ENCODE measurements at regions not wholly inside any gene's neighbourhood (a gene's known extent, or its start where the extent isn't known, plus 50 kb on each side); places are given as distances from the start of the nearest gene placed in this dataset.

DNA sequence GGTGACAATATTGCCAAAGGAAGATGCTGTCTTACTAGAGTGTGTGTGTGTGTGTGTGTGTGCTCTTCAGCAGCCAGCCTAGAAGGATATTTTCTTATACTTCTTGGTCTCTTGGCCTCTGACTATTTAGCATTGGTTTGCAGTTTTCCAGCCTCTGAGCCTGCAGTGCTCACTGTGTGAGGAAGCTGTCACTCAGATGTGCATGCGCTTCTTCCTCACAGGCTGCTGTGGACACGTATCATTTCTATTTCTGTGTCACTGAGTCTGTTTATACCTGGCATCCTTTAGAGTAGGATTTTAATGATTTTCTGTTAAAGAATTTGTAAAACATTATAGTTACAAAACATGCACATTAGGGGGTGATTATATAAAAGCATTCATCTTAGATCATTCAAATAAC, 83.3 kb downstream of the ALDH8A1 start:
- no peaks in the 10 kb centered on the region for H3K9me3 ChIP-seq
- DNase-seq = no peak
- intact Hi-C loops (cut with DNase I; ENCODE audit: low total_unique reads) = no loop called here
- TF ChIP-seq, protein P1, sequence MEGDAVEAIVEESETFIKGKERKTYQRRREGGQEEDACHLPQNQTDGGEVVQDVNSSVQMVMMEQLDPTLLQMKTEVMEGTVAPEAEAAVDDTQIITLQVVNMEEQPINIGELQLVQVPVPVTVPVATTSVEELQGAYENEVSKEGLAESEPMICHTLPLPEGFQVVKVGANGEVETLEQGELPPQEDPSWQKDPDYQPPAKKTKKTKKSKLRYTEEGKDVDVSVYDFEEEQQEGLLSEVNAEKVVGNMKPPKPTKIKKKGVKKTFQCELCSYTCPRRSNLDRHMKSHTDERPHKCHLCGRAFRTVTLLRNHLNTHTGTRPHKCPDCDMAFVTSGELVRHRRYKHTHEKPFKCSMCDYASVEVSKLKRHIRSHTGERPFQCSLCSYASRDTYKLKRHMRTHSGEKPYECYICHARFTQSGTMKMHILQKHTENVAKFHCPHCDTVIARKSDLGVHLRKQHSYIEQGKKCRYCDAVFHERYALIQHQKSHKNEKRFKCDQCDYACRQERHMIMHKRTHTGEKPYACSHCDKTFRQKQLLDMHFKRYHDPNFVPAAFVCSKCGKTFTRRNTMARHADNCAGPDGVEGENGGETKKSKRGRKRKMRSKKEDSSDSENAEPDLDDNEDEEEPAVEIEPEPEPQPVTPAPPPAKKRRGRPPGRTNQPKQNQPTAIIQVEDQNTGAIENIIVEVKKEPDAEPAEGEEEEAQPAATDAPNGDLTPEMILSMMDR (IDR thresholded peaks at IDR 0.05 in 8 of 11, conservative IDR thresholded peaks at IDR 0.05 in 3 of 11) = no peak
- TF ChIP-seq POLR2A (IDR thresholded peaks at IDR 0.05) = no peak
- TF ChIP-seq POLR2AphosphoS5 (IDR thresholded peaks at IDR 0.05) = no peak
- whole genome bisulfite sequencing, 5 donors = 49 to 63% (median 52%) methylated on average over 2 of the region's 2 CpGs
- H3K27me3 ChIP-seq (replicated peaks in 1 of 7) = peaks cover 0 to 3% (median 0%) of the 10 kb centered on the region in 7 donors
- no peaks in the 10 kb centered on the region for H3K36me3 ChIP-seq
- no peak overlapping the region for H3K27ac ChIP-seq
- H3K4me3 ChIP-seq = no peak overlapping the region
- no peaks in the 10 kb centered on the region for H3K4me1 ChIP-seq

DNA sequence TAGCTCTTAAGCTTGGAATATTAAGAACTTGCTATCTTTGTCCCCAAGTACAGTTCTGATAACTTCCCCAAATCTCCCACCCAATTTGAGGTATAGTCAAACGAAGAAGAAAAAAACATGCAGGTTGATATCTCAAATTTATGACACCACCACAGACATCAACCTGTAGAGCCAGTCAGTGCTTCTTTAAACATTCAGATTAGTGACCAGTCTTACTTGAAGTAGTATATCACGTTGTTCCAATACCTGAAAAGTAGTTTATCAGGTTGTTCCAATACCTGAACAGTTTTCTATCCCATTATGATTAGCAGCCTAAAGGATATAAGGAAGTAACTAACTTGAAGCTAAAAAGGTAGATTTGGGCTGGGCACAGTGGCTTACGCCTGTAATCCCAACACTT, 85.3 kb downstream of the ALDH8A1 start:
- TF ChIP-seq POLR2A (IDR thresholded peaks at IDR 0.05) (no peak), POLR2AphosphoS5 (IDR thresholded peaks at IDR 0.05) (no peak)
- TF ChIP-seq, protein P1 (IDR thresholded peaks at IDR 0.05 in 8 of 11, conservative IDR thresholded peaks at IDR 0.05 in 3 of 11) = no peak

DNA sequence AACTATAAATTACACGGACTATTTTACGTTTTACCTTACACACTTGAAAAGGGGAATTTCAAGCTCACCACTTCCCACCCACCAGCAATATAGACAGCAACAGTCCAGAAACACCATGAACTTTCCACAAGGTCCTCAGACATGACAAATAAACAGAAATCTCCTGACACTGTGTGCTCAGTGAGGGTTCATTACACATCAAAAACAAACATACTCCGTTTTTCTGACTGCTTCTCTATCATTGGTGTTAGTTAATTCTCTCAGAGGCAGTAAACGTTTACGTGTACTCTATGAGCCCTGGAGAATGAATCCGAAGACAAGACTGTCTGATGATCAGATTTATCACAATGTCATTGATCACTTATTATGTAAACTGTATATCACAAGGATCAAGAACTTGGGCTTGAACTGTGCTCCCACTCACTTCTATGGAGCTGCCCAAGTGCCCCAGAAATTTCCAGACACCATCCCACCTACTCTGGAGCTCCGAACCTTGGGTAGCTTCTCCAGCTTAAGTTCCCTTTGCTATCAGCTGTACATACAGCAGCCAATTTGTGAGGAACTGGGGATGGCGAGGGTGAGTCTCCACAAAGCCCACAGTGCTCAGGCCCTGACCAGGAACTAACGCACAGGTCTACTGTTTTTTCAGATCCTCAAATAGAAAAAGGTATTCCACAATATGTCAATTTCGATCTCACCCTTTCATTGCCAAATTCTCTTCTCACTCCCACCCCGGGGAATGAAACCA, 86.0 kb downstream of the ALDH8A1 start:
- intact Hi-C loops (cut with DNase I; ENCODE audit: low total_unique reads) = no loop called here
- no peak overlapping the region for H3K27ac ChIP-seq
- peaks cover 0 to 3% (median 0%) of the 10 kb centered on the region in 7 donors for H3K27me3 ChIP-seq (replicated peaks in 1 of 7)
- H3K4me3 ChIP-seq = no peak overlapping the region
- no peaks in the 10 kb centered on the region for H3K9me3 ChIP-seq
- no peak for DNase-seq
- WGBS, 5 donors = 80 to 89% (median 86%) methylated on average over 11 of the region's 11 CpGs
- H3K4me1 ChIP-seq = no peaks in the 10 kb centered on the region
- H3K36me3 ChIP-seq = no peaks in the 10 kb centered on the region
- TF ChIP-seq, protein P1 (IDR thresholded peaks at IDR 0.05 in 8 of 11, conservative IDR thresholded peaks at IDR 0.05 in 3 of 11) = no peak
- no peak for TF ChIP-seq POLR2A (IDR thresholded peaks at IDR 0.05)
- no peak for TF ChIP-seq POLR2AphosphoS5 (IDR thresholded peaks at IDR 0.05)

More for the DNA sequence above, 85.3 kb downstream of the ALDH8A1 start:
- Histone ChIP-seq H3K4me1 (no peaks in the 10 kb centered on the region), H3K27ac (no peak overlapping the region), H3K27me3 (replicated peaks in 1 of 7) (peaks cover 0 to 3% (median 0%) of the 10 kb centered on the region in 7 donors), H3K4me3 (no peak overlapping the region), H3K9me3 (no peaks in the 10 kb centered on the region), H3K36me3 (no peaks in the 10 kb centered on the region)
- no peak for DNase-seq
- 70 to 85% (median 76%) methylated on average over 3 of the region's 3 CpGs for WGBS, 5 donors
- intact Hi-C loops (cut with DNase I; ENCODE audit: low total_unique reads) = no loop called here

DNA sequence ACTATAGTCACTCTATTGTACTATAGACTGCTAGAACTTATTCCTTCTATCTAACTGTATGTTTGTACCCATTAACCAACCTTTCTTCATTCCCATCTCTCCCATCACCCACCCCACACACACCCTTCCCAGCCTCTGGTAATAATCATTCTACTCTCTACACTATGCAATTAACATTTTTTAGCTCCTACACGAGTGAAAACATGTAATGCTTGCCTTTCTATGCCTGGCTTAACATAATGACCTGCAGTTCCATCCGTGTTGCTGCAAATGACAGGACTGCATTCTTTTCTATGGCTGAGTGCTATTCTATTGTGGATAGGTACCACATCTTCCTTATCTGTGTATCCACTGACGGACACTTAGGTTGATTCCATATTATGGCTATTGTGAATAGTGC, 95.5 kb downstream of the ALDH8A1 start:
- Histone ChIP-seq H3K4me1 (no peaks in the 10 kb centered on the region), H3K9me3 (no peaks in the 10 kb centered on the region), H3K36me3 (no peaks in the 10 kb centered on the region), H3K27me3 (replicated peaks in 1 of 7) (no peaks in the 10 kb centered on the region), H3K4me3 (no peak overlapping the region), H3K27ac (no peak overlapping the region)
- intact Hi-C loops (cut with DNase I; ENCODE audit: low total_unique reads) = no loop called here
- no peak for DNase-seq
- TF ChIP-seq, protein P1 (IDR thresholded peaks at IDR 0.05 in 8 of 11, conservative IDR thresholded peaks at IDR 0.05 in 3 of 11) = no peak
- TF ChIP-seq POLR2AphosphoS5 (IDR thresholded peaks at IDR 0.05) (no peak), POLR2A (IDR thresholded peaks at IDR 0.05) (no peak)
- 77 to 96% (median 80%) methylated on average over 3 of the region's 3 CpGs for WGBS, 5 donors

Data from spleen (tissue), 11 donors.